HG03135 (cell line): ENCODE measurements at regions not wholly inside any gene's neighbourhood (a gene's known extent, or its start where the extent isn't known, plus 50 kb on each side); places are given as distances from the start of the nearest gene placed in this dataset.

Source experiments
- ATAC-seq: cut with Tn5 transposase; IDR thresholded peaks from one replicate; pipeline ENCODE4 v1.9.1; 2021; ENCODE audit warnings: mild to moderate bottlenecking, moderate library complexity; ENCODE audit not compliant: unreplicated experiment

DNA sequence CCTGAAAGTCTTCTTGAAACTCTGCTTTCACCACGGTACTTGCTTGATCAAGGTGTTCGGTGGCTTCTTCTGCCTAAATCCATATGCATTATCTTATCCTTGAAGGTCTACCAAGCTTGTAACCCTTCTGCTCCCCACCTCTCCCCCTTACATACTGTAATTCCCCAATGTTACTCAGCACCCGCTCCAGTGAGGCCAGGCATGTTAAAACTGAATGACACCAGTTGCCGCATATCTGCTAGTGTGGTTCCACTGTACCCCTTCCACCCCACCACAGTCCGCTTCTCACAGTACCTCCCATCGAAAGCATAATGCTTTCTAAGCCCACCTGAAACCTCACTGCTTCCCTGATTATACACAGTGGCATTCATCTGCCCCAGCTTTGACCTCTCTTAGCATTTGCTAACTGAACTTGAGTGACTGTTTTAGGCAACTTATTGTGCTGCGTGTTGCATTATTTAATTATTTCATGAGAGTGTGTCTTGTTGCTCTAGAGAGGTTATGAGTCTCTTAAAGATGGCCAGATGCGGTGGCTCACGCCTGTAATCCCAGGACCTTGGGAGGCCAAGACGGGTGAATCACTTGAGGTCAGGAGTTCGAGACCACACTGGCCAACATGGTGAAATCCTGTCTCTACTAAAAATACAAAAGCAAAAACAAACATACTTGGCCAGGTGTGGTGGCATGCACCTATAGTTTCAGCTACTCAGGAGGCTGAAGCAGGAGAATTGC lies 87.6 kb upstream of the MBNL2 start:
- ATAC-seq = no peak

DNA sequence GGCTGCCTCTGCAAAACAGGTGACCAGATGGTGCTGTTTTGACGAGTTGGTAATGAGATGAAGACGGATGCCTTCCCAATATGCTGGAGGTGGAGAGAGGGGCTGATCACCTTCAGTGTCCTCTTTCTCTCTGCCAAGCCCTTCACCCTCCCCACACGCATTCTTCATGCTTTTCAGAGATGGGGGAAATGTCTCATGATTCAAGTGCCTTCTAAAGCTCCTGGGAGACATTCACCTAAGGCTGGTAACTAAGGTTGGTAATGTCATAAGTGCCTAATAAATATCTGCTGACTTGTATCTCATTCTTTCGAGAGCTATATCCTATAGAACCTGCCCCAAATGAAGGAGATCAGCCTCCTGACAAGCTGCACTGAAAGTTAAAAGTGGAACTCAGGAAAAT lies 86.2 kb upstream of the MBNL2 start:
- no peak for ATAC-seq

DNA sequence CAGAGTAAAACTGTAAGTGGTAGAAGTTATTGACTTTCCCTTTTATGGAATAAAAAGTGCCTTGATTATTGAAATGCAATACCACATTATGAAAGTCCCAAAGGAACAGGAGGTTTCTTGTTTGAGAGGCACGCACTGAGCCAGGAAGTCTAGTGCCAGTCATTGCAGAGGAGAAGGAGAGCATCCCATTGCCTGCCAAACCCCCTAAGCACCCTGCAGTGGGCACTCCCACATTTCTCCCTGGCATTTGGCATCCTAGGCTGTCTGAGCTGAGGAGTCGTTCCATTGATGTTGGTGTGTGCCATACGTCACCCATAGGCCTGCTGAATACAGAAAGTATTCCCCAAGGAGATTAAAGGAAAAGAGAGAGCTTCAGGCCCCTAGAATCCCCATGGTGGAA lies 85.7 kb upstream of the MBNL2 start:
- ATAC-seq = no peak

DNA sequence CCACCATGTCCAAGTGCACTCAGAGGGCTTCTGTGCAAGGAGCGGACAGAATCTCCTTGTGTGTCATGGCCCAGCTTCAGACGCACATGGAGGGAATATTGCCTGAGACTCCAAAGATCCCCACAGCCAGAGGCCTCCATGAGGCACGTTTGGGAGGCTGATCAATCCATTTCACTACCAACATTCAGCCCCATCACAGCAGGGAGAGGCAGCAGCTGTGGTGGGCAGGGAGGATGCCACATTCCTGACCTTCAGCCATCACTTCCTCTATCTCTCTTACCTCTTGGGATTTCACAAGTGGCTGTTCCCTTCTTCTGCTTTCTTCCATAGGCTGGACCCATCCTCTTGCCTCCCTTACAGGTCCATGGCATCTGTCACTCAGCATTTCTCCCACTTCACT lies 82.4 kb upstream of the MBNL2 start:
- ATAC-seq = no peak

DNA sequence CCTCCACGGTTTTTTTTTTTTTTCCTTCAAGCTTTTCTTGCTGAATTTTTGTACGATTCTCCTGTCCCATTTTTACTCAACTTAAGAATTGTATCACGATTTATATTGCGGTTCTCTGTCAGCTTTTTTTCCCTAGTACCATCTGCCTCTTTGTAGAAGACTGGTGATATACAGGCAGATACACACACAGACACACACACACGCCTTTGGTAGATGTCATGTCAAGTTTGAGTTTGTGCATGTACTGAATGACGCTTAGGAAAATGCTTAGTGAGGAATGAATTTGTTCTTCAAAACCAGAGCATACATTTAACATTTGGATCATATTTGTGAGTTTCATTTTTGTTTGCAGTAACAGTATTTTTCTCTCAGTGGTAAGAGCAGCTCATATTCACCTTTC lies 82.0 kb upstream of the MBNL2 start:
- ATAC-seq = no peak

DNA sequence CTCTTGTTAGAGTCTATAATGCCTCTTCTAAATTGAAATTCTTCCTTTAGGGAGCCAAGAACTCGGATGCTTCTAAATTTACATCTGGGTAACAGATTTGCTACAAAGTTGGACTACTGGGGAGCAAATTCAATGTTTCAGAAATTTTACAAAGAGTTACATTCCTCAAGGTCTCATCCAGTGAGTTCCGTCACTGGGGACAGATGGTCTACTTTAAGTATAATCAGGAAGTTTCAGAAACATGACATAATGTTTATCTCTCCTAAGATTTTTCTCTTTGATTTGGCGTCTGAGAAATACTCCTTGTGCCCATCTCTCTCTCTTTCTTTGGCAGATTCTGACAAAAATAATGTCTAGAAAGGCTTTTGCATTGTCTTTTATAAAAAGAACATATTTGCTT lies 81.5 kb upstream of the MBNL2 start:
- ATAC-seq = no peak

DNA sequence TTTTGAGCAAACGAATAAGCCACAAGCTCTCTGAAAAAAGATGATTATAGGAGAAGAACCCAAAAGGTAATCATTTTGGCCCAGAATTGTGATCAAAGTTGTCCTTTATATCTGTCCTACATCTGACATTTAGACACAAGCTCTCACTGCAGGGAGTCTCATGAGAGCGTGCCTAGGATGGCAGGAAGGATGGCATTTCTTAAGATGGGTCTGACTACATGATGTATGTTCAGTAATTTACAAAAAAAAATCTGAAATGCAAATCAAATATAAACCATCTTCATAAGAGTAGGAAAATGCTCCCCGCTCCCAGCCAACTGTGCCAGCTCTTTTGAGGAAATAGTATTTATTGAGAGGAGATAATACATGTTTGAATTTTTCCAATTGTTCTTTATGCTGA lies 81.0 kb upstream of the MBNL2 start:
- no peak for ATAC-seq

DNA sequence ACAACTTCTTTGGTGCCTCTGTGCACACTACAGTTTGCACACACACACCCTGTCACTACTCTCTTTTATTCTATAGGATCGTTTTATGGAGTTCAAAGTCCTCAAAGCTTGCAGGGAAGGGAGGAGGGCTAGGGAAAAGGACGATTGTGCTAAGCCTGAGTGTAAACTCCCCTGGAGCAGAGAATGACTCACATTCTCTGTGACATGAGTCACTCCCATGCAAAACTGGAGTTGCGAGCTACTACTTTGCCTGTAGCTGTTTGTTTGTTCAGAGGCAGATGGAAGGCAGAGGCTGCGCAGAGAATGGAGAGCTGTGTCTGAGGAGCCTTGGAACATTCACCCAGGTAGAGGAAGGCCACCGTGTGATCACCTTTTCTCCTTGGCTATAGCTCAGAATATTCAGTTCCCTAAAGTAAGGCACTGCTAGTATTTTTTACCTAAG lies 80.5 kb upstream of the MBNL2 start:
- peak; percentile 86 for ATAC-seq

DNA sequence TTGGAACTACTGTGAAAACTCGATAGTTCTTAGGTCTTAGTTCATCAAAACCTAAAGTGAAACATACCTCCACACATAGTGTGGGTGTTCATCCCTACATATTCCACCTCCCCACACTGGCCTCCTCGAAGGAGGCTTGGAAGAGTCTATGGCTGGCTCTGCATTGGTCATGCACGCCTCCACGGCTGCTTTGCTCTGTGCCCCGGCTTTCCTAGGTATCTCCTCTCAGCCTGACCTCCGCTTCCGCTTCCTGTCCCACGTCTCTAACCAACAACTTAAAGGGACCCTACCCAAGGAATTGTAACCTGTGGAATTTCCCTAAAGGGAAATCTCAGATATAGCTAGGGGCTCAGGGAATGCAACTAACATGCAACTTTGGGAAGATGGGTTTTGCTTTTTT lies 79.7 kb upstream of the MBNL2 start:
- ATAC-seq = no peak

DNA sequence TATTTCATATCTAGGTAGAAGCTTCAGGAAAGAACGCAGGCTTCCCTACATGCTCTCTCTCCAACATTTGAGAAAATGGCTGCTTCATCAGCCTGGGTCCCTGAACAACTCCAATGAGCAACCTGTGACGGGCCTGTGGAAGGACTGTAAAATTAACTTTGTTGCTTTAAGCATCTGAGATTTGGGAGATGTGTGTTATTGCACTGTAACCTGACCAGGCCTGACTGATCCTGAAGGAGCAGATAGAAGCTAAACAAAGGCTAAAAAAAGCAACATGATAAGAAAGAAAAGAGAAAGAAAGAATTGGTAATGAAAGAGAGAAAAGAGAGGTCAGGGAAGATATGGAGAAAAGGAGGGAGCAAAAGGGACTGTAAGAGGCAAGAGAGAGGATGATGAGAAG lies 77.1 kb upstream of the MBNL2 start:
- ATAC-seq = no peak

DNA sequence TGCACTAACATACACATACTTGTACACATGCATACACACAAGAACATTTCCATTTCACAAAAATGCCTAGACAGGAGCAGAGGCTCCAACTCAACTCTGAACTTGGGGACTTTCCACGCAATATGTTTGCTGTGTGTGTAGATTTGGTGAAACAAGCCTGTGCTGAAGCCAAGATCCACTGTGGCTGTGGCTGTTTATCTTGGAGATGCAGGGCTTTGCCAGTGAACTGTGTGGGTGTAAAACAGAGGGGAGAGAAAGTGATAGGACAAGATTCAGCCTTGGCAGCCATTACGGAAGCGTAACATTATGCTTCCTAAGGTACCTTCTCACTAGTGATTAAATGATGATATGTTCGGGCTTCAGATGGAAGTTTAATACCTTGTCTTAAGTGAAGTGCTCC lies 73.2 kb upstream of the MBNL2 start:
- no peak for ATAC-seq

DNA sequence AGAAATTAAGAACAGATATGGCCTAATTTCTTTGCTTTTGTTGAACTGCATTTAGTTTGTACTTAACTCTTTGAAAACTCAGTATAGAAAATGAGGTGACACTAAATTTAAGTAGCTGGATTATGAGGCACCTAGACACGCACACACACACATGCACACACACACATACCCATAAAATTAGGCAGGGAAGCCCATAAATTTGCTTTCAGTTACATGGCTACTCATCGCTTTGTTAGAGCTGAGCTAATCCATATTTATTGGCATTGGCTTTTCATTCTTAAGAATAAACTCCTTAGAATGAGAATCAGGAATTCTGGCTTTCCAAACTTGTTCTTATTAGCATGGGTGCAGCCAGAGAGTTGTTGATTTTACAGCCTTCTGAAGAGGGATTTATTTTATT lies 61.7 kb upstream of the MBNL2 start:
- ATAC-seq = no peak

DNA sequence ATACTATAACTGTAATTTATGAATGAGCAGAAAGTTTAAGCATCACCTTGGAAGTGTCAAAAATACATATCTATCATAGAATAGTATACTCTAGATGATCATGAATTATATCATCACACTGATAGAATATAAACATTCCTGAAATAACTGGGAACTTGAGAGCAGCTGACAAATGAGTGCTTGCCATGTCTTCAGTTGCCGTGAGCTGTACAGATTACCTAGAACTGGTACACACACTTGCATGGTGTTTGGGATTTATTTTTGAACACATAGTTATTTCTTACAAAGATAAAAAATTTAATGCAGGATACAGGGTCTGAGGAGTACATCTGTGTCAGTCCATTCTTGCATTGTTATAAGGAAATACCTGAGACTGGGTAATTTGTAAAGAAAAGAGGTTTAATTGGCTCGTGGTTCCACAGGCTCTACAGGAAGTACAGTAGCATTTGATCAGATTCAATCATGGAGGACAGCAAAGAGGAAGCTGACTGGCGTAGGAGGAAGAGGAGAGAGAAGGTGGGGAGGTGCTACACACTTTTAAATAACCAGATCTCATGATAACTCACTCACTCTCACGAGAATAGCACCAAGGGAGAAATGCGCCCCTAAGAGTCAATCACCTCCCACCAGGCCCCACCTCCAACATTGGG lies 60.4 kb upstream of the MBNL2 start:
- ATAC-seq = no peak

DNA sequence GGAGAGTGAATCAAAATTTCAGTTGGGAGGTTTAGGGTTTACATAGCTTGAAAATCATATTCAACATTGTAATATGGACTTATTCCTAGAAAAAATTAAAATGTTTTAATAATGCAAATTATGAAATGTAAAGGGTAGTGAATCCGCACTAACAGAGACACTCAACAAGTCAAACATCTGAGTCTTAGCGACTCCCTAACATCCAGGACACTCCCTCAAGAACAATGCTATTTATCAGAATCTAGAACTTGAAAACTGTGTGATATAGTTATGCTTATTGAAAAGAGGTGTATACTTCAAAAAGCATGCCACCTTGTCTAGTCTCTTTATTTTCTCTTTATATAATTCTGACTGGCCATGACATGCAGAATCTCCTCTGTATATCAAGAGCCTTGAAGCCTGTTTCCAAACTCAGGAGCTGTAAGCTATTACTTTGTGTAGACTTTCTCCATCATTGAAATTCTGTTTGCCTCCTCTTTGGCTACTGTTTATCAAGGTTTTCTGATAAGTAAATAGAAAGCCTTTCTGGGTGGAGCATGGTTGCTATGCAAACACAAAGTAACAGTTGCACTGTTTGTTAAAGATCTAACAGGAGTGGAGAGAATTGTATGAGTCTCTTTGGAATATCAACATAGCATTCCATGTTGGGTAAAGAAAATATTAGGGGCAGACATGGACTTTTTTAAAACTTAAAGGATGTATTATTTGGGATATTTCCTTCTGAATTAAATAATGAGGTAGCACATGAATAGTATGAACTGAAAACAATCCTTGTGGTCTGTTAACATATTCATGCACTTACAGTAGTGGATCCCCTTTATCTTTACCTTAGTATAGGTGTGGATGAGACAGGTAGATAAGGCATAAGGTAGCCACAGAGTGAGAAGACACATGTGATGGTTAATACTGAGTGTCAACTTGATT lies 56.4 kb upstream of the MBNL2 start:
- ATAC-seq = no peak

DNA sequence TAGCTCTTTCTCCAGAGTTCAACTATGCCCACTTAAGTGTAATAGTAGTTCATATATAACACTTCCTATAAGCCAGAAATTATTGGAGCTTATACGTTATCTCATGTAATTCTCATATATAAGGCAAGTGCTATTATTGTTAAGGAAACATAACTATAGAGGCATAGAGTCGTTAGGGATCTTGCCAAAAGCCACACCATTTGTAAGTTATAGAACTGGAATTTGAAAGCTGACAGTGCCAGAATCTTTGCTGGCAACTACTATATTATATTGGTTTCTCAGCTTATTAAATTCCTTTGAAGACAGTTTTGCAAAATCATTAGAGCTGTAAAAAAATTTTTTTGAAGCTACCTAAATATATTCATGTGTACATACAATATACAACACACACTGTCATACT lies 51.0 kb upstream of the MBNL2 start:
- ATAC-seq = no peak
